ENCODE measurements at regions not wholly inside any gene's neighbourhood (a gene's known extent, or its start where the extent isn't known, plus 50 kb on each side); places are given as distances from the start of the nearest gene placed in this dataset.

DNA sequence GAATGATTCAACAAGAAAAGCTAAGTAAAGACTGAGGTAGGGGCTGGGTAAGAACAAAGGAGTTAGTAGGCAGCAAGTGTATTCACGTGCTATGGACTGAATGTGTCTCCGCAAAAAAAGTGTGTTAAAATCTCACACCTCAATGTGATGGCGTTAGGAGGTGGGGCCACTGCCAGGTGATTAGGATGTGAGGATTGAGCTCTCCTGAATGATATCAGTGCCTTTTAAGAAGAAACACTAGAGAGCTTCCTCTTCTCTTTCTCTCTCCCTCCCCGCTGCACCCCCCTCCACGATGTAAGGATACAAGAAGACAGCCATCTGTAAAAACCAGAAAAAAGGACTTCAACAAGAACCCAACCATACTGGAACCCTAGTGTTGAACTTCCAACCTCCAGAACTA is 396.1 kb upstream of the PLXNA2 start:
- no peak for DNase-seq (ENCODE audit: insufficient read length)
- no peak for FAIRE-seq

DNA sequence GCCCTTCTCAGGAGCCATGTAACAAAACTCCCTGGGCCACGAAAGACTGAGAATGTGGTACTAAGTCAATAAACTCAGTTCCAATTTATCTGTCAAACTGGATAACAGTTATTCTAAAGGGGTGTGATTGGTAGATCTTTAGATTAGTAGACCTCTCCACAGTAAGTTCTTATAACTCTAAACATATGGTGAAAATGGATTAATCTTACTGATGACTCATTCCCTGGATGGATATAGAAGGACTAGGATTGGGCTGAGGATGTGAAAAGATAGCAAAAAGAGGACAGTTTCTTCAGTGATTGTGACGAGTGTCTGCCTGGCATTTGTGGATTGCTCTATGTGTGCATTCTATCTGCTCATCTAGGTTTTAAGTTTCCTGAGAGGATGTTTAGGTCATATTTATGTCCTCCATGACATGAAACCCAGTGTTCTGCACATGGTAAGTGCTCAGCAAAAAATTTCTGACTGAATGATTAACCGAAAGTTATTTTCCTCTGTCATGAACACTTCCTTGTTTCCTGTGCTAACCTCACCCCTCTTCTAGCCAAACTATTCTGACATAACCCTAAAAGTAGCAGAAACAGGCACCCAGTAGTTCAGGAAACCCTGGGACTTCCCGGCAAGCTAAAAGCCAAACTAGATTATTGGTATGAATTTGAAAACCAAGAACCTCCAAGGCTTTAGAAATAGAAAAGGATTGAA is 397.5 kb upstream of the PLXNA2 start:
- FAIRE-seq (no peak), DNase-seq (ENCODE audit: insufficient read length) (no peak)
- no peak for TF ChIP-seq POLR2A (IDR thresholded peaks at IDR 0.05; ENCODE audit: low read depth, low read length)
- no peak for TF ChIP-seq POLR2AphosphoS5 (IDR thresholded peaks at IDR 0.05; ENCODE audit: low read depth, low read length)
- TF ChIP-seq TAF1 (IDR thresholded peaks at IDR 0.05; ENCODE audit: borderline replicate concordance, low read depth, low read length) = no peak

More for the DNA sequence above, 396.1 kb upstream of the PLXNA2 start:
- TF ChIP-seq POLR2AphosphoS5 (IDR thresholded peaks at IDR 0.05; ENCODE audit: low read depth, low read length) (no peak), POLR2A (IDR thresholded peaks at IDR 0.05; ENCODE audit: low read depth, low read length) (no peak), TAF1 (IDR thresholded peaks at IDR 0.05; ENCODE audit: borderline replicate concordance, low read depth, low read length) (no peak)

DNA sequence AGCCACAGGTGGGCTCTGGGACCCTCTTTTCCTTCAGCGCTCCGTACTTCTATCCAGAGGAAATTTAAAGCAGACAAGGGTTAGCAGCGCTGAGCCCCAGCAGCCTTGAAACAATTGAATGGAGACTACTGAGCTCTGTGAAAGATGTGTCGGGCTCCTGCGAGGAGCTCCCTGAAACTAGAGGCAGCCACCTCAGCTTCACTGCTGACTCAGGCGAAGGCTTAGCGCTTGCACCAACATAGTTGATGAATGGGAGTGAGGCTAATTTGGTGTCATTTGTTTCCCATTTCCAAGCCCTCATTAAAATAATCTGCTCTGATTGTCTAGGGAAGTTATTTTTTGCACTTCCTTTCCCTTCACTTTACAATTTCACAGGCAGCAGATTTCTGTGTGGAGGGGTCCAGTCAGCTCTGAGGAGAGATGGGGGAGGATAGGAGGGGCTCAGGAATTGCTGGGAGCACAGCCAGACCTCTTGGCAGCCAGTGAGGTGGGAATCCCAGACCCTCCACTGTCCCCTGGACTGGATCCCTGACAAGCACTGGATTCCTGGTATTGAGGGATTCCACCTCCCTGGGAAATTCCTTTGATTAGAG is 398.9 kb upstream of the PLXNA2 start:
- TF ChIP-seq POLR2A (IDR thresholded peaks at IDR 0.05; ENCODE audit: low read depth, low read length) = no peak
- TF ChIP-seq POLR2AphosphoS5 (IDR thresholded peaks at IDR 0.05; ENCODE audit: low read depth, low read length) = no peak
- TF ChIP-seq TAF1 (IDR thresholded peaks at IDR 0.05; ENCODE audit: borderline replicate concordance, low read depth, low read length) = no peak
- DNase-seq (ENCODE audit: insufficient read length) (no peak), FAIRE-seq (no peak)

- TF ChIP-seq POLR2A (IDR thresholded peaks at IDR 0.05; ENCODE audit: low read depth, low read length) = no peak
- TF ChIP-seq POLR2AphosphoS5 (IDR thresholded peaks at IDR 0.05; ENCODE audit: low read depth, low read length) = no peak
- no peak for TF ChIP-seq TAF1 (IDR thresholded peaks at IDR 0.05; ENCODE audit: borderline replicate concordance, low read depth, low read length)
- DNase-seq (ENCODE audit: insufficient read length) (no peak), FAIRE-seq (no peak)
These were observed 400.4 kb upstream of the PLXNA2 start for GRCh38 chr1:208644401-208645160.

DNA sequence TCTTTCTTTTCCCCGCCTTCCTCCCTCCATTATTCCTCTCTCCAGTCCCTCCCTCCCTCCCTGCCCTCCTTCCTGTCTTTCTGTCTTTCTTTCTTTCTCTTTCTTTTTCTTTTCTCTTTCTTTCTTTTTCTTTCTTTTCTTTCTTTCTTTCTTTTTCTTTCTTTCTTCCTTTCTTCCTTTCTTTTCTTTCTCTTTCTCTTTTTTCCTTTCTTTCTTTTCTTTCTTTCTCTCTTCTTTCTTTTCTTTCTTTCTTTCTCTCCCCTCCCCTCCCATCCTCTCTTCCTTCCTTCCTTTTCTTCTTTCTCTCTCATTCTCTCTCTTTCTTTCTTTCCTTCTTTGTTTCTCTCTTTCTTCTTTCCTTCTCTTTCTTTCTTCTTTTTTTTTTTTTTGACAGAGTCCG is 402.2 kb upstream of the PLXNA2 start:
- no peak for TF ChIP-seq TAF1 (IDR thresholded peaks at IDR 0.05; ENCODE audit: borderline replicate concordance, low read depth, low read length)
- no peak for TF ChIP-seq POLR2A (IDR thresholded peaks at IDR 0.05; ENCODE audit: low read depth, low read length)
- no peak for TF ChIP-seq POLR2AphosphoS5 (IDR thresholded peaks at IDR 0.05; ENCODE audit: low read depth, low read length)
- DNase-seq (ENCODE audit: insufficient read length) = no peak
- no peak for FAIRE-seq

- FAIRE-seq = no peak
- no peak for DNase-seq (ENCODE audit: insufficient read length)
- no peak for TF ChIP-seq TAF1 (IDR thresholded peaks at IDR 0.05; ENCODE audit: borderline replicate concordance, low read depth, low read length)
- no peak for TF ChIP-seq POLR2A (IDR thresholded peaks at IDR 0.05; ENCODE audit: low read depth, low read length)
- no peak for TF ChIP-seq POLR2AphosphoS5 (IDR thresholded peaks at IDR 0.05; ENCODE audit: low read depth, low read length)
These were observed 404.0 kb upstream of the PLXNA2 start for GRCh38 chr1:208648146-208648545.

DNA sequence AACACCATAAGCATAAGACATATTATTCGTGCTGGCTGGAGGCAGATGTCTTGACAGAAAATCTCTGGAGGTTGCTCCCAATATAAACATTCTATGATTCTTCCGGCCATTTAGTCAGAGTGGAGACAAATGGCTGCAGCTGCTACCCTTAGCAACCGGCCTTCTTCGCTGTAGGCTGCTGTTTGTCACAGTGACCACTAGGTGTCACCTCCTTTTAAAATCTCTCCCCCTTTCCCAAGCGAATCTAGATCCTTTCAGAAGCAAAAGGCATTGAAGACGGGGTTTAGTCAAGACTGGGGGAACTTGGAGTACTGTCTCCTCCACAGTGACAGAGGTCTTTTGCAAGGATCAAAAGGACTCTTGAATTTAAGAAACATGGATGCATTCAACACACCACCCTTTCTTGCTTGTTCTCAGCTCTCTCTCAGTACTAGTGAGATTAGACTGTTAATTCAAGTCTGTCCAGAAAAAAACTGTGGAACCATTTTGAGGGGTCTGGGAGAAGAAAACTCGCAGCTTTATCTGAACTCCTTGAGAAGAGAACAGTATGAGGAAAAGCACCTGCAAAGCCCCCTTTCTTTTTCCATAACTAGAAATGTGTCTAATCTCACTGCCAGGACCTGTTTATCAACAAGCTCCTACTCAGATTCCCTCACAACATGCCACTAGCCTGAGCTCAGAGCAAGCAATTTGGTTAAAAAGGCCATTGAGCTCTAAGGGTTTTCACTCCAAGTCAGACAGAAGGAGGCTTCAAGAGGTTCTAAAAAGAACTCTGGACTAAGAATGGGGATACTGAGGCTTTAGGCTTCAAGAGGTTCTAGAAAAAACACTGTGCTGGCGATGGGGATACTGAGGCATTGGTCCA is 408.3 kb upstream of the PLXNA2 start:
- TF ChIP-seq TAF1 (IDR thresholded peaks at IDR 0.05; ENCODE audit: borderline replicate concordance, low read depth, low read length) (no peak), POLR2A (IDR thresholded peaks at IDR 0.05; ENCODE audit: low read depth, low read length) (no peak), POLR2AphosphoS5 (IDR thresholded peaks at IDR 0.05; ENCODE audit: low read depth, low read length) (no peak)
- DNase-seq (ENCODE audit: insufficient read length) = peak; percentile 18
- peak; percentile 77 for FAIRE-seq

DNA sequence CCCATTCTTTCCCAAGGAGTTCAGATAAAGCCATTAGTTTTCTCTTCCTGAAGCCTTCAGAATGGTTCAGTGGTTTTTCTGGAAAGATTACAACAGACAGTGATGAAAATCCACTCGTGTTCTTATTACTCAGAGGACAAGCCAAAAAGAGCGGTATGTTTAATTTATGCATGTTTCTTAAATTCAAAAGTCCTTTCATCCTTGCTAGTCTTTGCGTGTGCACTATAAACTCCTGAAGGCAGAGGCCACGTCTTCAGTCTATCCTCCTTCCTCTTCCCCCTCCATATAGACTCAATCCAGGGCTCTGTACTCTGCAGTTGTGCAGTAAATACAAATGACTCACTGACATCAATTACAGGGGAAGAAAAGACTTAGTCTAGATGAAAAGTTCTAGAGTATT is 409.2 kb upstream of the PLXNA2 start:
- DNase-seq (ENCODE audit: insufficient read length) (no peak), FAIRE-seq (no peak)
- no peak for TF ChIP-seq POLR2AphosphoS5 (IDR thresholded peaks at IDR 0.05; ENCODE audit: low read depth, low read length)
- TF ChIP-seq TAF1 (IDR thresholded peaks at IDR 0.05; ENCODE audit: borderline replicate concordance, low read depth, low read length) = no peak
- TF ChIP-seq POLR2A (IDR thresholded peaks at IDR 0.05; ENCODE audit: low read depth, low read length) = no peak

- DNase-seq (ENCODE audit: insufficient read length) (no peak), FAIRE-seq (peak; percentile 84)
- TF ChIP-seq POLR2A (IDR thresholded peaks at IDR 0.05; ENCODE audit: low read depth, low read length) (no peak), POLR2AphosphoS5 (IDR thresholded peaks at IDR 0.05; ENCODE audit: low read depth, low read length) (no peak), TAF1 (IDR thresholded peaks at IDR 0.05; ENCODE audit: borderline replicate concordance, low read depth, low read length) (no peak)
These were observed 410.1 kb upstream of the PLXNA2 start for GRCh38 chr1:208654241-208654640.

DNA sequence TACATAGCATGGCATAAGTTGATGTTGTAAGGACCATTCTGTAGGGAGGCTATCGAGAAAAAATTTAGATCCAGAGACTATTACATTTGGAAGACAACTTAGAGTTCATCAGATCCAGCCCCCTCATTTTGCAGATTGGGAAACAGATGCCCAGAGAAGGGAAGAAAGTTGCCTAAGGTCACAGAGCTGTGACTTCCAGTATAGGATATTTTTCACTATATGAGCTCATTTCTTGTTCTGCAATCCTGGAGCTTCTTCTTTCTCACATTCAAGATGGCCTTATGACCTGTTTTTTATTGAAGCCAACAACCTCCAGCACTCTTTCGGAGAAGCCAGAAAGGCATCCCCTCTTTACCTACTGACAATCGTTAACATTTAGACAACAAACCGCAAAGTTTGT is 421.8 kb upstream of the PLXNA2 start:
- TF ChIP-seq POLR2AphosphoS5 (IDR thresholded peaks at IDR 0.05; ENCODE audit: low read depth, low read length) (no peak), TAF1 (IDR thresholded peaks at IDR 0.05; ENCODE audit: borderline replicate concordance, low read depth, low read length) (no peak), POLR2A (IDR thresholded peaks at IDR 0.05; ENCODE audit: low read depth, low read length) (no peak)
- FAIRE-seq (no peak), DNase-seq (ENCODE audit: insufficient read length) (no peak)

DNA sequence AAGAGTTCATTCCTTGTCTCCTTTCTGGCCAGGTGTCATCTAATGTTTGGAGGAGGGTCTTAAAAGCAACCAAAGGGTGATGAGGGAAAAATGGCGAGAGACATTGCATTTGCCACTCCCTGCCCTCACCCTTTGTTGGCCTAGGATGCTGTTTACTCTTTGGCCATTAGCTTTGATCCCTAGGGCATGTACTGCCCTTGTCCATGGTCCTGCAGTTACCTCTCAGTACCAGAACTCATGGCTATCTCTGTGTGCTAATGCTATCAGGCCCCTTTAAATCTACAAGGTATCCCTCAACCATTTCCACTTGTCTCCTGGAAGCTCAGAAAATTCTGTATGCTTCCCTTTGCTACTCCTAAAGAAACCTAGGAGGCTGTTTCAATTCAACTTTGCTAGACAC is 424.8 kb upstream of the PLXNA2 start:
- FAIRE-seq = no peak
- no peak for TF ChIP-seq POLR2A (IDR thresholded peaks at IDR 0.05; ENCODE audit: low read depth, low read length)
- TF ChIP-seq POLR2AphosphoS5 (IDR thresholded peaks at IDR 0.05; ENCODE audit: low read depth, low read length) = no peak
- no peak for TF ChIP-seq TAF1 (IDR thresholded peaks at IDR 0.05; ENCODE audit: borderline replicate concordance, low read depth, low read length)
- DNase-seq (ENCODE audit: insufficient read length) = no peak

Data from GM12892 (cell line).